HFFc6 (cell line): ENCODE measurements at regions not wholly inside any gene's neighbourhood (a gene's known extent, or its start where the extent isn't known, plus 50 kb on each side); places are given as distances from the start of the nearest gene placed in this dataset.

Experiments
- DNase-seq: peaks from one replicate; pipeline ENCODE4 v3.0.0-alpha.2; 2018
- H3K27ac Mint-ChIP-seq: 2 replicates; pipeline ENCODE4 v1.8.0; 2020; ENCODE audit warnings: mild to moderate bottlenecking, mixed read lengths
- H3K27me3 Mint-ChIP-seq: 2 replicates; pipeline ENCODE4 v1.8.0; 2021; ENCODE audit warnings: mild to moderate bottlenecking, moderate library complexity, mixed read lengths; ENCODE audit not compliant: insufficient read depth
- H3K36me3 Mint-ChIP-seq: 2 replicates; pipeline ENCODE4 v1.8.0; 2021; ENCODE audit warnings: low read depth, mixed read lengths
- H3K4me1 Mint-ChIP-seq: 2 replicates; pipeline ENCODE4 v1.8.0; 2020; ENCODE audit warnings: low read depth, mixed read lengths
- H3K4me3 Mint-ChIP-seq: 2 replicates; pipeline ENCODE4 v1.8.0; 2020; ENCODE audit warnings: mild to moderate bottlenecking, moderate library complexity, mixed read lengths
- H3K9me3 Mint-ChIP-seq: 2 replicates; pipeline ENCODE4 v1.8.0; 2020; ENCODE audit warnings: mild to moderate bottlenecking, mixed read lengths
- TF ChIP-seq, protein P1 (sequence below): fragments of 200-600 bp; sonication (generic); IDR thresholded peaks from 2 replicates; pipeline ENCODE4 v1.5.0; 2021; ENCODE audit warnings: antibody characterized with exemption, mild to moderate bottlenecking

DNA sequence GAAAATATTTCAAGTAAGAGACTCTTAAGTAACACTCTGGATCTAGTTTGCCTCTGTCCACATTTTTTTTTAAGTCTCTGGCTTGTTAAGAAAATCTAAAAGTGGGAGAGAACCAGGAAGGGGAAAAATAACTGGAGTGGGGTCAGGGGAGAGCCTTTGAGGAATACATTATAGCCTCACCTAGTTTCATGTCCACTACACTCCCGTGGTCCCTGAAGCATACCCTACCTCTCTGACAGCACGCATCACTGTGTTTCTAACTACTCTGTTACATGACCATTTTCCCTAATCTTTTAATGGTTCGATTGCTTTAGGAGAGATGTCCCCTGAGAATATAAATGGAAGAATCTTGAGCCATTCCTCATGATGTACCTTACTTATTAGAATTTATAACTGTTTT, 318.3 kb downstream of the TMEM167A start:
- no peak for DNase-seq
- peaks cover 5% of the 10 kb centered on the region for H3K9me3 Mint-ChIP-seq
- TF ChIP-seq, protein P1, sequence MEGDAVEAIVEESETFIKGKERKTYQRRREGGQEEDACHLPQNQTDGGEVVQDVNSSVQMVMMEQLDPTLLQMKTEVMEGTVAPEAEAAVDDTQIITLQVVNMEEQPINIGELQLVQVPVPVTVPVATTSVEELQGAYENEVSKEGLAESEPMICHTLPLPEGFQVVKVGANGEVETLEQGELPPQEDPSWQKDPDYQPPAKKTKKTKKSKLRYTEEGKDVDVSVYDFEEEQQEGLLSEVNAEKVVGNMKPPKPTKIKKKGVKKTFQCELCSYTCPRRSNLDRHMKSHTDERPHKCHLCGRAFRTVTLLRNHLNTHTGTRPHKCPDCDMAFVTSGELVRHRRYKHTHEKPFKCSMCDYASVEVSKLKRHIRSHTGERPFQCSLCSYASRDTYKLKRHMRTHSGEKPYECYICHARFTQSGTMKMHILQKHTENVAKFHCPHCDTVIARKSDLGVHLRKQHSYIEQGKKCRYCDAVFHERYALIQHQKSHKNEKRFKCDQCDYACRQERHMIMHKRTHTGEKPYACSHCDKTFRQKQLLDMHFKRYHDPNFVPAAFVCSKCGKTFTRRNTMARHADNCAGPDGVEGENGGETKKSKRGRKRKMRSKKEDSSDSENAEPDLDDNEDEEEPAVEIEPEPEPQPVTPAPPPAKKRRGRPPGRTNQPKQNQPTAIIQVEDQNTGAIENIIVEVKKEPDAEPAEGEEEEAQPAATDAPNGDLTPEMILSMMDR = no peak
- no peaks in the 10 kb centered on the region for H3K36me3 Mint-ChIP-seq
- H3K27ac Mint-ChIP-seq = no peak overlapping the region
- no peak overlapping the region for H3K4me3 Mint-ChIP-seq
- no peaks in the 10 kb centered on the region for H3K27me3 Mint-ChIP-seq
- H3K4me1 Mint-ChIP-seq = no peaks in the 10 kb centered on the region

DNA sequence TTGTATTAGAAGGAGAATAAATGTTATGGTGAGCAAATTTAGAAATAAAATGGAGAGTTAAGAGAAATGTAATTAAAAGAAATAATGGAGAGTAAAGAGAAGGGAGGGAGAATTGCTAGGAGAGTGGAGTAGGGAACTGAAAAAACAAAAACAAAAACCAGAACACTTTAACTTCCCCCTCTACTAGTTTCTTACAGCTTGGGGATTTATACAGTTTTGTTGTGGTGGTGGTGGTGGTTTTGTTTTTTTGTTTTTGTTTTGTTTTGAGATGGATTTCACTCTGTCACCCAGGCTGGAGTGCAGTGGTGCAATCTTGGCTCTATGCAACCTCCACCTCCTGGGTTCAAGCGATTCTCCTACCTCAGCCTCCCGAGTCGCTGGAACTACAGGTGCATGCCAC, 322.4 kb downstream of the TMEM167A start:
- no peaks in the 10 kb centered on the region for H3K4me1 Mint-ChIP-seq
- no peaks in the 10 kb centered on the region for H3K27me3 Mint-ChIP-seq
- no peaks in the 10 kb centered on the region for H3K36me3 Mint-ChIP-seq
- H3K27ac Mint-ChIP-seq = no peak overlapping the region
- H3K9me3 Mint-ChIP-seq = peaks cover 13% of the 10 kb centered on the region
- TF ChIP-seq, protein P1 = no peak
- H3K4me3 Mint-ChIP-seq = no peak overlapping the region
- no peak for DNase-seq

DNA sequence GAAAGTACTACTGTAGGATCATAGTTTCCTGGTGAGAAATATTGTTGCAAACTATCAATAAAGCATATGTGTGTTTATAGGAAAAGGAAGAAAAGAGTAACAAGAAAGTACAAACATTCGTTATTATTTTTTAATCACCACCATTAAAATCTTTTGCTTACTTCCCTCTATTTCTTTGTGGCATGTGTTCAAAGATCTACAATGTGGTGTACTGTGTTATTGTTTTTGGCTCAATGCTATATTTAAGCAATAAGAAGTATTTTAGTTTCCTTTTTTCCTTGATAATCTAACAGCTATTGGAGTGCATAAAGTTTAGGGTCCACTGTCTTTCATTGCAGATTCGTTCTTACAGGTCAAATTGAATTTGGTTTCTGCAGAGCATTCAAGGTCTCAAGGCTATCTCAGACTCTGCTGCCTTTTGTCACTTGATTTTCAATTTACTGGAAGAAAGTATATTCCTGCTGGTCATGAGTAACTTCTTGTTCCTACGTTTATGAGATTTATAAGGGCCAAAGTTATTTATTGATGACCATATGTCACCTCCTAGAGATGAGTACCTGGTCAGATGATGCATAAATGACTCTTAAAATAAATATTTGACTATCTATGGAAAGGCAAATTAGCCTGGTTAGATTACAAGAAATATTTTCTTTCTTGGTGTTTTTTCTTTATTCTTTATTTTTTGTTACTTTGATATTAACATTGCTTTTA, 323.0 kb downstream of the TMEM167A start:
- Mint-ChIP-seq H3K9me3 (peaks cover 13% of the 10 kb centered on the region), H3K36me3 (no peaks in the 10 kb centered on the region), H3K4me3 (no peak overlapping the region), H3K27ac (no peak overlapping the region), H3K4me1 (no peaks in the 10 kb centered on the region), H3K27me3 (no peaks in the 10 kb centered on the region)
- no peak for DNase-seq
- TF ChIP-seq, protein P1 = no peak

DNA sequence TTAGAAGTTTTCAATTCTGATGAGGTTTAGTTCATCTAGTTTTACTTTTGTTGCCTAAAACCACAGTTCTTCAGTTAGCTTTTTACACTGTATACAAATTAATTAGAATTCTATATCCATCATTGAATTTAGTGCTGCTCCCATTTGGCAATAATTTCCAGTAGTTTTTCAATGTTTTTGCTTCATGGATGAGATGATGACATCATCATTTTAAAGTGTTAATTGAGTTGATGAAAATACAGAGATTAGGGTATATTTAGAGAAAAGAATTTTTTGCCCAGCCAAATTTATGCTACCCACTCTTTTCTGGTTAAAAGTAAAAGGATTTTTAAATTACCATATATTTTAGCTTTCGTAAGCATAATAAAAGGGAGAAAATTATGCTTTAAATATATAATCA, 323.8 kb downstream of the TMEM167A start:
- Mint-ChIP-seq H3K36me3 (no peaks in the 10 kb centered on the region), H3K4me3 (no peak overlapping the region), H3K4me1 (no peaks in the 10 kb centered on the region), H3K9me3 (peaks cover 15% of the 10 kb centered on the region), H3K27ac (no peak overlapping the region), H3K27me3 (no peaks in the 10 kb centered on the region)
- TF ChIP-seq, protein P1 = no peak
- no peak for DNase-seq

DNA sequence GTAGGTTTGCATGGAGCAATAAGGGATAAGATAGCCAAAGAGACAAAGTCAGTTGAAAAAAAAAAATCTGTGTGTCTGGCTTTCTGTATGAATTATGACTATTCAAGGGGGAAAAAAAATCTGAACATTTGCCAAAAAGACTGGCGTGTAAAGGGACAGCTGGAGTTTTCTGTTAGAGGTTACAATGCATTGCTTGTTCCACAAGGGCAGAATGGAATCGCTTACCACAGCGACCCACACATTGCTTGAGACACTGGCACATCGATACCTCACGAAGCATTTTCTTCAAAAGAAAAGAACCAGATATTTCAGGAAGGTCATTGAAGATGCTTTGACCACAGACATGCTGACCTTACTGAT, 327.8 kb downstream of the TMEM167A start:
- Mint-ChIP-seq H3K9me3 (peaks cover 14% of the 10 kb centered on the region), H3K27me3 (no peaks in the 10 kb centered on the region; the same call in 1 of the 2 replicates), H3K4me1 (no peaks in the 10 kb centered on the region), H3K27ac (no peak overlapping the region), H3K36me3 (no peaks in the 10 kb centered on the region), H3K4me3 (no peak overlapping the region)
- DNase-seq = no peak
- TF ChIP-seq, protein P1 = no peak
